Choroid plexus epithelial cell (primary cell): ENCODE measurements at regions not wholly inside any gene's neighbourhood (a gene's known extent, or its start where the extent isn't known, plus 50 kb on each side); places are given as distances from the start of the nearest gene placed in this dataset.

ENCODE experiments used
- DNase-seq: peaks from one replicate; pipeline ENCODE4 v3.0.0-alpha.2; 2010; ENCODE audit warnings: low read depth
- H3K4me3 ChIP-seq: 2 replicates; pipeline ENCODE4 v1.5.1; 2011; ENCODE audit warnings: low read depth, mild to moderate bottlenecking, control low read depth, low read length, moderate library complexity
- TF ChIP-seq, protein P1 (sequence below): conservative IDR thresholded peaks from 2 replicates; pipeline ENCODE4 v1.5.1; 2011; ENCODE audit warnings: low read depth, mild to moderate bottlenecking, control low read depth, inconsistent platforms, low read length, moderate library complexity

DNA sequence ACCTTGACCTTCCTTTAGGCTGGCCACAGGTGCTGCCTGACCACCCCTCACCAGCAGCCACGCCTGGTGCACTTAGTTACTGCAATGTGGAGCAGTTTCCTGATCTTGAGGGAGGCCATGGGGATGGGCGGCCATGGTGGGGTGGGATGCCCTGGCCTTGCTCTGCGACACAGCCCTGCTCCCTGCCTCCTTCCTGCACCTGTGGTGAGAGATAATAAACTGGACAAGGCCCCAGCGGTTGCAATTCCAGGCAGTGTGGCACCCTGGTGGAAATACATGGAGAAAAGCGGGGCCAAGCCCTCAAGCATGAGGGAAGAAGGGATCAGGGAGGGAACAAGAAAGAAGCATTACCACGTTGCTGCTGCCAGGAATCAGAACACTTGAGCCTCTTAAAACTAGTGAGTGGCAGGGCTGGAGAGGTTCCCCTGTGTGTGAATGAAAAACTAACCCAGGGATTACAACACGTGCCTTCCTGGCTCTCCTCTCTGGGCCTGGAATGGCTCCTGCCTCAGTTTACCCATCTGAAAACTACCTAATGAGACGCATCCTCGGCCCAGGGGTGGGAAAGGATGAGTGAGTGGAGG, 213.2 kb downstream of the LY86 start:
- TF ChIP-seq, protein P1, sequence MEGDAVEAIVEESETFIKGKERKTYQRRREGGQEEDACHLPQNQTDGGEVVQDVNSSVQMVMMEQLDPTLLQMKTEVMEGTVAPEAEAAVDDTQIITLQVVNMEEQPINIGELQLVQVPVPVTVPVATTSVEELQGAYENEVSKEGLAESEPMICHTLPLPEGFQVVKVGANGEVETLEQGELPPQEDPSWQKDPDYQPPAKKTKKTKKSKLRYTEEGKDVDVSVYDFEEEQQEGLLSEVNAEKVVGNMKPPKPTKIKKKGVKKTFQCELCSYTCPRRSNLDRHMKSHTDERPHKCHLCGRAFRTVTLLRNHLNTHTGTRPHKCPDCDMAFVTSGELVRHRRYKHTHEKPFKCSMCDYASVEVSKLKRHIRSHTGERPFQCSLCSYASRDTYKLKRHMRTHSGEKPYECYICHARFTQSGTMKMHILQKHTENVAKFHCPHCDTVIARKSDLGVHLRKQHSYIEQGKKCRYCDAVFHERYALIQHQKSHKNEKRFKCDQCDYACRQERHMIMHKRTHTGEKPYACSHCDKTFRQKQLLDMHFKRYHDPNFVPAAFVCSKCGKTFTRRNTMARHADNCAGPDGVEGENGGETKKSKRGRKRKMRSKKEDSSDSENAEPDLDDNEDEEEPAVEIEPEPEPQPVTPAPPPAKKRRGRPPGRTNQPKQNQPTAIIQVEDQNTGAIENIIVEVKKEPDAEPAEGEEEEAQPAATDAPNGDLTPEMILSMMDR: no peak
- no peak for DNase-seq
- H3K4me3 ChIP-seq: no peak overlapping the region

DNA sequence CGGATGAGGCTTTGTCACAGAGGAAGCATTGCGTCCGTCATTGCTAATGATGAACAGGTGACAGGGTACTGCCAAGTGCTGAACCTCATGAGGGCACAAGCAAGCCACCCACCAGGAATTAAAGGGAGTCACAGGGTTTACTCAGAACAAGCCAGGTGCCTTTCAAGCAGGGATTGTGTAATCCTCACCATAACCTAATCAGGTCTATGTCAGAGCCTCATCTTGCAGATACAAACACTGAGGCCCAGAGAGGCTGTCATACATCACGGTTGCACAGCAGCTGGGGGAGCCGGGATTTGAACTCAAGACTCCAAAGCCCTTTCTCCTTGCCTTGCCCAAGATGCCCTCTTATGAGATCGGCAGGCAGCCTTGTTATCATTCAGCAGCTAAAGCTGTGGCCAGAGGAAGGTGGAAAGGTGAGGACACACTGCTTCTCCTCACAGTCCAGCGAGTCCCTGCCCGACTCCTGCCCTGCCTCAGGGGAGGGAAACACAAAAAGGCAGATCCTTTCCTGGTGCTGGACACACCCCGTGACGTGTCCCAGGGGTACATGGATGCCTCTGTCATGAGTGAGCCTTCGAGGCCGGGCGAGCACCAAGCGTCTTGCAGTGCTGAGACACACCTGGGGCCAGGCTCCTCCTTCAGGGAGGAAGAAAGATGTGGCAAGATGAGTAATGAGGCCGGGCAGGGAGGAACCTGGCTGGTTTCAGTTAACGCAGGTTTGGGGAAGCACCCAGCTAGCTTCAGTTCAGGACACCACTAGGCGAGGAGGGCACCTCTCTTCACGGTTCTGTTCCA, 214.9 kb downstream of the LY86 start:
- H3K4me3 ChIP-seq: no peak overlapping the region
- DNase-seq: no peak
- TF ChIP-seq, protein P1: no peak

DNA sequence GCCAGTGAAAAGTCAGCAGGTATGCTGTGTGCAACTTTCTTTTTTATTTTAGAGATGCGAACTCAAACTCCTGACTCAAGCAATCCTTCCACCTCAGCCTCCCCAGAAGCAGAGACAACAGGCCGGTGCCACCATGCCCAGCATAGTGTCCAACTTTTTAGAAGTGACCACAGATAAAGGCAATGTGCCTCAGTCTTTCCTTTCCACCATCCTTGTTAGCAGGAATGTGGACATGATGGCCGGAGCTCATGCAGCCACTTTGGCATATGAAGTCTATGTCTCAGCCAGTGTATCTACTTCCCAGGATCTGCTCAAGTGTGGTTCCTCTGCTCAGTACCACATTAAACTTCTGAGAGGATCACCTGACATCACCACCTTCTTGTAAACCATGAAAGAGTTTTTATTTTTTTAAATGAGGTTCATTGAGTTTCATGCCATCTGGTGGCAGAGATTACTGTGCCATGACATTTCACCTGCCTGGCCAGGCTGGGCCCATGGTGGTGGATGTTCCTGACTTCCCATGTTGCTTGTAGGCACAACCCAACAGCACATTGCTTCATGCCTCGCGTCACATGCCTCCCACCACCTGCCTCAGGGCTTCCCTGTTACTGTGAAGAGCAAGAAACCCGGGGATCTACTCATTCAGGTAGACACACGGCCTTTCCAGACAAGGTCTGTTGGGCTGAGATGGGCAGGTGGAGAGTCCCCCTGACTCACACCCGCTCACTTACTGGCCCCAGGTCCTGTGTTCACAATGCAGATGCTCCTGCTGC, 216.5 kb downstream of the LY86 start:
- TF ChIP-seq, protein P1: no peak

DNA sequence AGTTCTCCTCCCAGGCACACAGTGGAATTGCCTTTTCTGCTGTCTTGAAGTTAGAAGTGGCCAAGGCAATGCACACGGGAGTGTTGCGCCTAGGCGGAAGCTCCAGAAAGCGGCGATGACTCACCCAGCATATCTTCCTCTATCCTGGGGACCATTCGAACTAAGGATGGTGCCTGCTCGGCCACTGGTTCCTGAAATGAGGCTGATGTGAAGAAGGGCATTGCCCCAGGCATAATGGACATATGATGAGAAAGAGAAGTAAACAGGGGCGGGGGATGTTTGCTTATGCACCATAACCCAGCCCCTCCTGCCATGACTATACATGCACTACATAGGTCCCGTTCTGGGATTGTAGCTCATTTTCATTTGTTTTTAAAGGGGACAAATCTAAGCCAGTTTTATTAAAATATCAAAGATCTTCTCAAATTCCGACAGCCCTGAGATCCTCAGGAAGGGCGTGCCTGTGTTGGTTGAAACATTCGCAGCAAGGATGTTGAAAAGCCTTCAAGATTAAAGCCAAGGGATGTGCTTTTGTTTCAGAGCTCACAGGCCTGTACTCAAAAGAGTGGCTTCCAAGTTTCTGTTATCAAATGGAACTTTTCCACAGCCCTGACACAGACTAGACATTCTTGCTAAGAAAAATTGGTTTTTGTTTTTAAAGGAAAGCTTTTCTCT, 218.5 kb downstream of the LY86 start:
- no peak for DNase-seq
- TF ChIP-seq, protein P1: no peak
- H3K4me3 ChIP-seq: no peak overlapping the region

More for the DNA sequence above, 216.5 kb downstream of the LY86 start:
- H3K4me3 ChIP-seq: no peak overlapping the region
- DNase-seq: no peak

DNA sequence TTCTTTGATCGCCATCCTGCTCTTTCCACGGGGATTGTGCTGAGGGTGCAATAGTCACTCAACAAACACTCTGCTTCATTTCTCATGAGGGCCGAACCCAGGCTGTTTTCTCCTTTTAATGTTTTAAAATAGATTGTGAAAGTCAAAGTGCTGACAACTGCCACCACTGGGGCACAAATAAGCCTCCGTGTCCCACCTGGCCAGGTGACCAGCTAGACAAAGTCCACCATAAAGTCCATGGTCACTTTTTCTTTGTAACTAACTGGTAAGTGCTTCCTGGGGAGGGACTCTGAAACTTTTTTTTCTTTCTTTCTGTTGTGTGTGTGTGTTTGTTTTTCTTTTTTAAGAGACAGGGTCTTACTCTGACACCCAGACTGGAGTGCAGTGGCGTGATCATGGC, 219.8 kb downstream of the LY86 start:
- no peak overlapping the region for H3K4me3 ChIP-seq
- DNase-seq: no peak
- TF ChIP-seq, protein P1: no peak

DNA sequence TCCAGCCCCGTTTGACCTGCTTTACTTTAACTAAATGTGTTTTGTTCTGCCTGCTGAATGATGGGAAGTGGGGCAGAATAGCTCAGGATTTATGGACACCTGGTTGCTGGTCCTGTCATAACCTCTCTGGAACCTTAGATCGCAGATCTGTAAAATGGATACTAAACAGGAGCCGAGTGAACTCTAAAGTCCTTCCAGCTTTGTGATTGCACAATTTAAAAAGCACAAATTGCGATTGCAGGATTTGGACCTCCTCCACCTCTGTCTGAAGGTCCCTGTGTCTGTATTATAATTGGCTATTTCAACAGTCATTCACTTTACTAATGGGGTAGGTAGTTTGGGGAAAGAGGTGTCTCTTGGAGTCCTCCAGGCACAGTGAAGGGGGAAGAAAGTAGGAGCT, 220.4 kb downstream of the LY86 start:
- TF ChIP-seq, protein P1: no peak
- DNase-seq: no peak
- H3K4me3 ChIP-seq: no peak overlapping the region
